ENCODE measurements at regions not wholly inside any gene's neighbourhood (a gene's known extent, or its start where the extent isn't known, plus 50 kb on each side); places are given as distances from the start of the nearest gene placed in this dataset.

DNA sequence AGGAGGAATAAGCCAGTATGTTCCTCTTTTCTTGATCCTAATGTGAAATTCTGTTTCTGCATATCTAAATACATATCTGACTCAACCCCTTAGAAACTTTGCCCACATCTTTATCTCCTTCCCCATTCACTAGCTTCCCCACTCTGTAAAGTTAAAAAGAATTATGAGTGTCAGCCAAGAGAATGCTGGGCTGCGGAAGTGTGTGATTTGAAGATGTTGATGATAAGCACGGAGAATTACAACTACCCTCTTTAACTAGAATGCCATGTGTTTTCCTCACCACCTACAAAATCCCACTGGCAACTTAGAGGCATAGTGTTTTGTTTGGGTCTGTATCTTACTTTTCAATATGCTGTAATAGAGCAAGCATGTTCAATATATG lies 490.4 kb upstream of the FANCL start:
- H3K36me3 ChIP-seq (ENCODE audit: control insufficient read depth, insufficient read depth, low read length): no peaks in the 10 kb centered on the region

DNA sequence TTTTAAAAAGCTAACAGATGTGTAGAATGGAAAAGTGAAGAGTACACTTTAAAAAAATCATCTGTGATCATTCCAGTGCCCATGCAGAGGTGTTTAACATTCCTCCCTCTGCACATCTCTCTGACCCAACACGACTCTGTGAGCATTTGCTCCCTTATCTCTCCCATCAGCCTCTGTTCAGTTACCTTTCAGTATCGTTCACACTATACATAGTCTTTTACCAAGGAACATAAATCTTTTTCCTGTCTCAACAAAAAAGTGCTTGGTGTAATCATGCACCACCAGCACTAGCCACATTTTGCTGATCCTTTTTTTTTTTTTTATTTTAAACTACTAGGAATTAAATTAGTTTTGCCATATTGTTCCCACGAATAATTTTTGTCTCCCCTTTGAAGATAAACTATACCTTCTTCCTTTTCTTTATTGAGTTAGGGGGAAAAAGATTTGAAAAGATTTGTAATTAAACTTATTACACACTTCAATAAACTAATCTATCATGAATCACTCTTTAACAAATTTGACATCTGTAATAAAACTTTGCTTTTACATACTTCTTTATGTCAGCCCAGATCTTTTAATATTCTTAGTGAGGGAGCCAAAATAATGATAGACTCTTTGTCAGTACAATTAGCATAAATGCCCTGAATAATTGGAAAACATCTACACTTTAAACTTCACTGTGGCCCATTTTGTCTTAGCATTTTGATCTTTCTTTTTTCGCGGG lies 489.8 kb upstream of the FANCL start:
- no peaks in the 10 kb centered on the region for H3K9me3 ChIP-seq (ENCODE audit: control insufficient read depth, low read depth, low read length)
- no peaks in the 10 kb centered on the region for H3K4me1 ChIP-seq (ENCODE audit: control insufficient read depth, insufficient read depth, low read length)
- no peaks in the 10 kb centered on the region for H3K27me3 ChIP-seq (ENCODE audit: control insufficient read depth, insufficient read depth, low read length)
- no peak for DNase-seq
- H3K27ac ChIP-seq (ENCODE audit: low read length): no peak overlapping the region
- 55% methylated on average over 4 of the region's 5 CpGs for WGBS (ENCODE audit: insufficient coverage, low lambda C conversion rate)
- no peak overlapping the region for H3K4me3 ChIP-seq (ENCODE audit: low read length)
- no peaks in the 10 kb centered on the region for H3K36me3 ChIP-seq (ENCODE audit: control insufficient read depth, insufficient read depth, low read length)

More for the DNA sequence above, 490.4 kb upstream of the FANCL start:
- DNase-seq: no peak
- H3K4me3 ChIP-seq (ENCODE audit: low read length): no peak overlapping the region
- no peaks in the 10 kb centered on the region for H3K9me3 ChIP-seq (ENCODE audit: control insufficient read depth, low read depth, low read length)
- H3K4me1 ChIP-seq (ENCODE audit: control insufficient read depth, insufficient read depth, low read length): no peaks in the 10 kb centered on the region
- WGBS (ENCODE audit: insufficient coverage, low lambda C conversion rate): no CpG with 5 or more reads among the region's 2 CpGs
- H3K27me3 ChIP-seq (ENCODE audit: control insufficient read depth, insufficient read depth, low read length): no peaks in the 10 kb centered on the region
- H3K27ac ChIP-seq (ENCODE audit: low read length): no peak overlapping the region

DNA sequence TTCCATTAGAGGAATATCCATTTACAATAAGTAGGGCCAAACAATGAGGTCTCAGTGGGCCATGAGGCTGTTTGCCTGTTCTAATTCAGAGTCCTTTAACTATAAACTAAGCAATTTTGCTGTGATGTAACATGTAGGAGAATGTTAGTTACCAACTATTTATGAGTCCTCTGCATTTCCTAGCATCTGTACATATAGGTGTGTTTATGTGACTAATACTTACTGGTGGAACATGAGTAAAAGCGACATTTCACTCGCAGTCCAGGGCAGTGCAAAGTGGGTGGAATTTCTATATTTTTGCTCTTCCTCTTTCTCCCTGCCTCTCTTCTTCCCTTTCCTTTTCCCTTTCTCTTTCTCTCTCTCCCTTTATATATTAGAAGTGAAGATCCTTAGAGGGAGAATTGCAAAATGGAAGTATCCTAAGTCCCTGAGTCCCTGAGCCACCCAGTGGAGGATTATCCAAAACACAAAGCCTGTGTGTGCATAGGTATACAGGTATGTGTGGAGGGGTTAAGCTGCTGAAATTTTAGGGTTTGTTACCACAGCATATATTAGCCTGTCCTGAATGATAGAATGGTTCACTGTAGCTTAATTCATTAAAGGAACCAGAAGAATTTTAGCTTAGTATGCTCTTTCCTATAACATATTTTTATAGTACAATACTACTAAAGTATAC lies 487.0 kb upstream of the FANCL start:
- Histone ChIP-seq H3K27me3 (ENCODE audit: control insufficient read depth, insufficient read depth, low read length) (no peaks in the 10 kb centered on the region), H3K4me1 (ENCODE audit: control insufficient read depth, insufficient read depth, low read length) (no peaks in the 10 kb centered on the region), H3K27ac (ENCODE audit: low read length) (no peak overlapping the region), H3K36me3 (ENCODE audit: control insufficient read depth, insufficient read depth, low read length) (no peaks in the 10 kb centered on the region), H3K9me3 (ENCODE audit: control insufficient read depth, low read depth, low read length) (no peaks in the 10 kb centered on the region), H3K4me3 (ENCODE audit: low read length) (no peak overlapping the region)
- DNase-seq: no peak
- no CpG with 5 or more reads among the region's 2 CpGs for WGBS (ENCODE audit: insufficient coverage, low lambda C conversion rate)

DNA sequence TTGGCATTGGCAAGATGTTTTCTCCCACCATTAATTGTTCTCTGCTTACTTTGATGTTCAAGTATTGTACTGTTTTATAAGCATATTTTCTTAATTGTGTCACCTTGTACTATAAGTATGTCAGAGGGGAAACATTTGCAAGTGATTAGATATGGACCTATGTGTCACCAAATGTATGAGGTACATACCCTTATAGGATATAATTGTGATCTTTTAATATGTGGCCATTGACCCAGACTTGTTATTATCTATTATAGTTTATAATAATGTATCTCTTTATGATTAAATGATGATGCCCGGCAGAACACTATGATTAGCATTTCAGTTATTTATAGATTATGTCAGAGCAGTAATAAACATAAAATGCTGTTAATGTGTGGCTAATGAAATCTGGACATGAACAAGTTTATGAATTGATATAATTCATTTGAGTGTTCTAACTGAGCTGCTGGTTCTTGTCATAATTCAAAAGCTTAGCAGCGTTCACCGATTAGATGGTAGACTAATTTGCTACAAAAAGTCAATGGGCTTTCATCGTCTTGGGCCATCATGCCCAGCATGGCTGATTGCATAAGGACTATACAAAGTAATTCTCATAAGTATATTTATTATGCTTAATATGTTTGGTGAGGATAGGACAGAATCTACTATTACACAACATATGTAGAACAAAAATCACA lies 480.9 kb upstream of the FANCL start:
- H3K27me3 ChIP-seq (ENCODE audit: control insufficient read depth, insufficient read depth, low read length): no peaks in the 10 kb centered on the region
- H3K4me3 ChIP-seq (ENCODE audit: low read length): no peak overlapping the region
- H3K4me1 ChIP-seq (ENCODE audit: control insufficient read depth, insufficient read depth, low read length): no peaks in the 10 kb centered on the region
- no peaks in the 10 kb centered on the region for H3K36me3 ChIP-seq (ENCODE audit: control insufficient read depth, insufficient read depth, low read length)
- no peak for DNase-seq
- 80% methylated on average over 1 of the region's 4 CpGs for WGBS (ENCODE audit: insufficient coverage, low lambda C conversion rate)
- H3K27ac ChIP-seq (ENCODE audit: low read length): no peak overlapping the region
- no peaks in the 10 kb centered on the region for H3K9me3 ChIP-seq (ENCODE audit: control insufficient read depth, low read depth, low read length)

DNA sequence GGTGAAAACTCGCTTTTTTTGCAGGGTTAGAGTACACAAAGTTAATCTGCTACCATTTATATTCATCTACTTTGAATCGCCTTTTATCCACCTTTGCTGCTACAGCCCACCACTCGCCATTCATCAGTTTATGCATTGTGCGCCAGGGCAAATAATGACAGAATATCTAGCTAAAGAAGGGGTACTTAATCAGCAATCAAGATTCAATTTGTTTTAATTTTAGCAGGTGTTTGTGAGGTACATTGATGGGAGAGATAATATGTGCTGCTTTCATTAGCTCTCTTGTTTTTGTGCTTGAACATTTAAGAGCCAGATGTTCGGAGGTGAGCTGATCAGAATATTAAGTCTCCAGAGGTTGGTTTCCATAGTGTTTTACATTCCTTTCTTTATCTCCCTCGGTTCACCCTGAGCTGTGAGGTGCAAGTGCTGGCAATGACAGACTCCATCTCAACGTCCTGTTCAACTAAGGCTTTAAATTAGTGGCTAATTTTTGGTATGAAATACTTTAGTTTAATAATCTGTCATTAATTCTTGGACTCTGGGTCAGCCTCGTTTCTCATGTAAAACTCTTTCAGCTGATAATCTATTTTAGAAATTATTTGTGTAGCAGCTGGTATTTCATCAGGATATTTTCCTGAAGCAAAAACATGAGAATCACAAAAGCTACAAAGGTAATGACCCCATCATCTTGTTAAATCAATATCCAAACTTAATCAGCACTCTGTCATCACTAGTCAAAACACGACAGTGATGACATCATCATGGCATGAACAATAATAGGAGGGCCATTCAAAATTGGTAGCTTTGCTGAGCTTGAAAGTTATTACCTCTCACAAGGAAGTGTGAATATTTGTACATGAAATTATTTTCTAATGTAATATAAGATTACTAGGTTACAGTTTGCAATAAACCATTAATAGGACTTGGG lies 479.9 kb upstream of the FANCL start:
- H3K9me3 ChIP-seq (ENCODE audit: control insufficient read depth, low read depth, low read length): no peaks in the 10 kb centered on the region
- DNase-seq: no peak
- no peak overlapping the region for H3K4me3 ChIP-seq (ENCODE audit: low read length)
- H3K27ac ChIP-seq (ENCODE audit: low read length): no peak overlapping the region
- no peaks in the 10 kb centered on the region for H3K4me1 ChIP-seq (ENCODE audit: control insufficient read depth, insufficient read depth, low read length)
- no peaks in the 10 kb centered on the region for H3K27me3 ChIP-seq (ENCODE audit: control insufficient read depth, insufficient read depth, low read length)
- H3K36me3 ChIP-seq (ENCODE audit: control insufficient read depth, insufficient read depth, low read length): no peaks in the 10 kb centered on the region
- 58% methylated on average over 4 of the region's 9 CpGs for WGBS (ENCODE audit: insufficient coverage, low lambda C conversion rate)

DNA sequence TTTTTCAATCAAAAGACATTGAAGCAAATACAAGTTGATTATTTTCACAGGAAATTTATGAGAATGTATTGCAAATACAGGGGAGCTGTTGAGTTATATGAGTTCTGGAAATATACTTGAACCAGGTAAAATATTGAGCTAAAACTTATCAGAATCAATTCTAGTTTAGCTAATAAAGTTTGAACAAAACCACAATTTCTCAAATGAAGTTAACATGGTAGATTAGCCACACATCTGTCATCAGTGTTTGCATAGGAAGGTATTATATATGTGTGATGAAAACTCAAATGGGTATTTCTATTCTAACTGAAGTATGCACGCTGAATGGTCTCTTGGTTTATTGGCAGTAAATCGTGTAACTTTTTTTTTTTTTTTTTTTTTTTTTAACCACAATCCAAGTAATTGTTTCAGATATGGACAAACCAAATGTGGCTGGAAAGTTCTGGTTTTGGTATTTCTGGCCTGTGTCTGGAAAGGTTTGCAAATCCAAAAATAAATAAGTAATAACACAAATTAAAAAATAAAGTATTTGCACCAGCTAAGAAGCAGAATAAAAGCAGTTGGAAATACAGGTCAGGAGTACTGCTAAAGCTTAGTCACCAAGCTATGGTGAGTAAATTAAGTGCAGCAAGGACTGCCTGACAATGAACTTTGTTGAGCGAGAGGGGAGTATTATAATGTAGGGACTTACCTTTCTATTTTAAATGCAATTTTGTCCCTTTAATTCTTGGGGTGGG lies 479.1 kb upstream of the FANCL start:
- Histone ChIP-seq H3K27ac (ENCODE audit: low read length) (no peak overlapping the region), H3K9me3 (ENCODE audit: control insufficient read depth, low read depth, low read length) (no peaks in the 10 kb centered on the region)
- WGBS (ENCODE audit: insufficient coverage, low lambda C conversion rate): 100% methylated on average over 2 of the region's 3 CpGs

DNA sequence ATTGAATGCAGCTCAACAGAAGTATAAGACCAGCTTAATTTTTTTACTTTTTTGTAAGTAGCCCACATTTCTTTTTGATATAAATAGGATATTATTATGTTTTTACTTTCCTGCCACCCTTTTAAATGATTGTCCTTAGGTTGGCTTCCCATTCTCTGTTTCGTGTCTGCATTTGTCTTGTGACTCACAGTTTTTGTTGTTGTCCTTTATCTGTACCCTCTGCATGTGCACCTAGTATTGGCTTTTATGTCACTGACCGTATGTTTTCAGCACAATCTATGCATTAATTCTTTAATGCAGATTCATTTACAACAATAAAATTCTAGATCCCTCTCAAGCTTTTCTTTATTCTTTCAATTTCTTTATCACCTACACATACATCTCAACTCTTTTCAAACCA lies 474.2 kb upstream of the FANCL start:
- no peak for DNase-seq
- Histone ChIP-seq H3K36me3 (ENCODE audit: control insufficient read depth, insufficient read depth, low read length) (no peaks in the 10 kb centered on the region), H3K27me3 (ENCODE audit: control insufficient read depth, insufficient read depth, low read length) (no peaks in the 10 kb centered on the region), H3K27ac (ENCODE audit: low read length) (no peak overlapping the region), H3K9me3 (ENCODE audit: control insufficient read depth, low read depth, low read length) (no peaks in the 10 kb centered on the region), H3K4me1 (ENCODE audit: control insufficient read depth, insufficient read depth, low read length) (no peaks in the 10 kb centered on the region), H3K4me3 (ENCODE audit: low read length) (no peak overlapping the region)
- WGBS (ENCODE audit: insufficient coverage, low lambda C conversion rate): 72% methylated on average over 2 of the region's 2 CpGs

More for the DNA sequence above, 479.1 kb upstream of the FANCL start:
- Histone ChIP-seq H3K27me3 (ENCODE audit: control insufficient read depth, insufficient read depth, low read length) (no peaks in the 10 kb centered on the region), H3K4me1 (ENCODE audit: control insufficient read depth, insufficient read depth, low read length) (no peaks in the 10 kb centered on the region), H3K4me3 (ENCODE audit: low read length) (no peak overlapping the region), H3K36me3 (ENCODE audit: control insufficient read depth, insufficient read depth, low read length) (no peaks in the 10 kb centered on the region)
- DNase-seq: no peak

DNA sequence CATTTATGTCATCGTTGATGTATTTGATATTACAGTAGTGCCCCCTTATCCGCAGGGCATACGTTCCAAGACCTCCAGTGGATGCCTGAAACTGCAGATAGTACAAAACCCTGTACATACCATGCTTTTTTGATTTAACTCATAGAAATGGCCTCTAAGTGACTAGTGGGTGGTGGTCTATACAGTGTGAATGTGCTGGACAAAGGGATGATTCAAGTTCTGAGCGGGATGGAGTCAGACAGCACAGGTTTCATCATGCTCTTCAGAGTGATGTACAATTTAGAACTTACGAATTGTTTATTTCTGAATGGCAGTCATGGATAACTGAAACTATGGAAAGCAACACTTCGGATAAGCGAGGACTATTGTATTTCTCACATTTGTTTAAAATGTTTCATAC lies 473.1 kb upstream of the FANCL start:
- H3K27me3 ChIP-seq (ENCODE audit: control insufficient read depth, insufficient read depth, low read length): no peaks in the 10 kb centered on the region
- no peaks in the 10 kb centered on the region for H3K4me1 ChIP-seq (ENCODE audit: control insufficient read depth, insufficient read depth, low read length)
- H3K9me3 ChIP-seq (ENCODE audit: control insufficient read depth, low read depth, low read length): no peaks in the 10 kb centered on the region
- DNase-seq: no peak
- 97% methylated on average over 6 of the region's 7 CpGs for WGBS (ENCODE audit: insufficient coverage, low lambda C conversion rate)
- H3K27ac ChIP-seq (ENCODE audit: low read length): no peak overlapping the region
- H3K36me3 ChIP-seq (ENCODE audit: control insufficient read depth, insufficient read depth, low read length): no peaks in the 10 kb centered on the region
- H3K4me3 ChIP-seq (ENCODE audit: low read length): no peak overlapping the region

DNA sequence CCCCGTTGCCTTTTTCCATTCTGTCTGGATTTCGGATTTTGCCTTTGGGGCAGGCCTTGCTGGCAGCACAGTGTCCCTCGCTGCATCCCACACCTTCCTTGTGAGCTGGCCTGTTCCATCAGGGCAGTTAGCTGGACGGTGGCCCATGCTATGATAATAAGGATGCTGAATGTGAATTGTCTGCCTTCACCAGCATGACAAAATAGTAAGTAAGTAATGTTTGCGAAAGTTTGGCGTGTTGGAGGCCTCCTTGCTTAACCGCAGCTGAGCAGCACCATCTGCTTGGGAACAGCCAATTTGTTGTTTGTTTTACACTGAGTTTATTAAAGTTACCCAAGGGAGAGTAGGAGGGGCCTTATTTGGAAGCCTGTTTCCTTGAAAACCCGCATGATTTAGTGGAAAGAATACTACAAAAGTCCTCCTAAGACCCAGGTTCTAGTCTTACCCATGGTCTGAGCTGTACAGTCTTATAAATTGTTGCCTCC lies 469.7 kb upstream of the FANCL start:
- DNase-seq: no peak
- Histone ChIP-seq H3K27ac (ENCODE audit: low read length) (no peak overlapping the region), H3K36me3 (ENCODE audit: control insufficient read depth, insufficient read depth, low read length) (no peaks in the 10 kb centered on the region), H3K4me1 (ENCODE audit: control insufficient read depth, insufficient read depth, low read length) (no peaks in the 10 kb centered on the region), H3K27me3 (ENCODE audit: control insufficient read depth, insufficient read depth, low read length) (no peaks in the 10 kb centered on the region), H3K4me3 (ENCODE audit: low read length) (no peak overlapping the region), H3K9me3 (ENCODE audit: control insufficient read depth, low read depth, low read length) (no peaks in the 10 kb centered on the region)
- no CpG with 5 or more reads among the region's 8 CpGs for WGBS (ENCODE audit: insufficient coverage, low lambda C conversion rate)

Data from large intestine (tissue), 3 donors.